ENCODE measurements at regions not wholly inside any gene's neighbourhood (a gene's known extent, or its start where the extent isn't known, plus 50 kb on each side); places are given as distances from the start of the nearest gene placed in this dataset.

GRCh38 chr4:162274354-162274753 is 110.6 kb upstream of the FSTL5 start:
- Histone ChIP-seq H3K36me3 (no peaks in the 10 kb centered on the region), H3K27me3 (no peaks in the 10 kb centered on the region), H3K27ac (no peak overlapping the region), H3K4me3 (no peak overlapping the region), H3K9me3 (no peaks in the 10 kb centered on the region), H3K4me1 (no peaks in the 10 kb centered on the region)
- DNase-seq (peak in 1 of 4 donors; percentile 2), ATAC-seq (no peak)
- no peak for TF ChIP-seq CTCF (IDR thresholded peaks at IDR 0.05)
- intact Hi-C loops (cut with DNase I) = no loop called here

- no peak for ATAC-seq
- Histone ChIP-seq H3K9me3 (no peaks in the 10 kb centered on the region), H3K4me3 (no peak overlapping the region), H3K4me1 (no peaks in the 10 kb centered on the region), H3K36me3 (no peaks in the 10 kb centered on the region), H3K27me3 (no peaks in the 10 kb centered on the region), H3K27ac (no peak overlapping the region)
- TF ChIP-seq CTCF (IDR thresholded peaks at IDR 0.05) = no peak
- DNase-seq = no peak
- intact Hi-C loops (cut with DNase I) = no loop called here
Observed at GRCh38 chr4:162272215-162272614, 108.4 kb upstream of the FSTL5 start.

- Histone ChIP-seq H3K4me3 (no peak overlapping the region), H3K27me3 (no peaks in the 10 kb centered on the region), H3K36me3 (no peaks in the 10 kb centered on the region), H3K27ac (no peak overlapping the region), H3K4me1 (no peaks in the 10 kb centered on the region), H3K9me3 (peaks cover 0 to 23% of the 10 kb centered on the region in 2 donors)
- no peak for ATAC-seq
- intact Hi-C loops (cut with DNase I) = no loop called here
- no peak for DNase-seq
- no peak for TF ChIP-seq CTCF (IDR thresholded peaks at IDR 0.05)
Observed at GRCh38 chr4:162268911-162269310, 105.1 kb upstream of the FSTL5 start.

GRCh38 chr4:162265802-162266201 is 102.0 kb upstream of the FSTL5 start:
- Histone ChIP-seq H3K27me3 (no peaks in the 10 kb centered on the region), H3K27ac (no peak overlapping the region), H3K4me3 (no peak overlapping the region), H3K36me3 (no peaks in the 10 kb centered on the region), H3K9me3 (peaks cover 0 to 27% of the 10 kb centered on the region in 2 donors), H3K4me1 (no peaks in the 10 kb centered on the region)
- ATAC-seq = no peak
- no peak for TF ChIP-seq CTCF (IDR thresholded peaks at IDR 0.05)
- no peak for DNase-seq
- intact Hi-C loops (cut with DNase I) = no loop called here

- no peak overlapping the region for H3K4me3 ChIP-seq
- no peaks in the 10 kb centered on the region for H3K4me1 ChIP-seq
- TF ChIP-seq CTCF (IDR thresholded peaks at IDR 0.05) = no peak
- intact Hi-C loops (cut with DNase I) = no loop called here
- ATAC-seq (no peak), DNase-seq (no peak)
- no peak overlapping the region for H3K27ac ChIP-seq
- no peaks in the 10 kb centered on the region for H3K36me3 ChIP-seq
- no peaks in the 10 kb centered on the region for H3K27me3 ChIP-seq
- H3K9me3 ChIP-seq = peaks cover 0 to 7% of the 10 kb centered on the region in 2 donors
Observed at GRCh38 chr4:162245051-162245450, 81.3 kb upstream of the FSTL5 start.

All from left lung (tissue), 4 donors.